ENCODE measurements at regions not wholly inside any gene's neighbourhood (a gene's known extent, or its start where the extent isn't known, plus 50 kb on each side); places are given as distances from the start of the nearest gene placed in this dataset.

DNA sequence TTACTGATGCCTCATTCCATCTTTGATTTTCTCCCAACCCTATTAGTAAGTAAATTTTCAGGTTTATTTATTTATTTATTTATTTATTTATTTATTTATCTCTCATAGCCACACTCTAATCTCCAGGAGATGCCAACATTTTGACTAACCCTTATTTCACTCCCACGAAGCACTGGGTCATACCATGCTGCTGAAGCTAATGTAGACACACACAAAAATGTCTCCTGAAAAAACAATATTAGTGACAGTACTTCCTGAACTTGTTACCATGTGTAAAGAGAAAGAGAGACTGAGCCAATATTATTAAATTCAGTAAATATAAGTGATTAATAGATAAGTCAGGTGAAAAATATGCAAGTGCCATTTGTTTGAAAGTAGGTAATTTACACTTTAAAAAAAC, 402.7 kb downstream of the C4orf33 start:
- Histone ChIP-seq H3K4me1 (no peaks in the 10 kb centered on the region), H3K27me3 (no peaks in the 10 kb centered on the region), H3K4me2 (no peak overlapping the region), H3K4me3 (no peak overlapping the region), H3K27ac (no peak overlapping the region), H4K20me1 (no peaks in the 10 kb centered on the region), H3K9ac (no peak overlapping the region), H3K9me3 (replicated peaks in 1 of 11) (no peaks in the 10 kb centered on the region), H3K36me3 (no peaks in the 10 kb centered on the region)
- no peak for TF ChIP-seq Cebpa-rat (IDR thresholded peaks at IDR 0.05)

DNA sequence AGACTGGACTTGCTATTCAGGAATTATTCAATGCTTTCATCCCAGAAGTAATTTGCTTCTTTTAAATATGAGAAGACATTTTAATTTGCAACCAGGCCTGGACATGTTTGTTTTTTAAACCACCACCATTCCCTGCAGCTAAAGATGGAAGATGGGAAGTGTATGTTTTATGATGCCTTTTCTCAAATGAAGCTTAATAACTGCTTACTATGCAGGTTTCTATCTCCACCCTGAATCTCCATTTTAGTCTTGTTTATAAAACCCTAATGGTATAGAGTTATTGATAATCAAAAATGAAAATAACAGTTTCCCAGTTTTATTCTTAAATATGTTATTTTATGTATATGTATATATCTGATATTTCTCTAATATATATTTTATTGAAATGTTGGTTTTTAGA, 418.9 kb downstream of the C4orf33 start:
- Histone ChIP-seq H3K36me3 (no peaks in the 10 kb centered on the region), H4K20me1 (no peaks in the 10 kb centered on the region), H3K27ac (no peak overlapping the region), H3K4me3 (no peak overlapping the region), H3K9me3 (replicated peaks in 1 of 11) (peaks cover 0 to 9% (median 0%) of the 10 kb centered on the region in 11 experiments; a peak in 5 of 22 replicates), H3K4me2 (no peak overlapping the region), H3K9ac (no peak overlapping the region), H3K27me3 (no peaks in the 10 kb centered on the region), H3K4me1 (no peaks in the 10 kb centered on the region; a peak in 1 of 20 replicates)
- TF ChIP-seq Cebpa-rat (IDR thresholded peaks at IDR 0.05), result no peak

DNA sequence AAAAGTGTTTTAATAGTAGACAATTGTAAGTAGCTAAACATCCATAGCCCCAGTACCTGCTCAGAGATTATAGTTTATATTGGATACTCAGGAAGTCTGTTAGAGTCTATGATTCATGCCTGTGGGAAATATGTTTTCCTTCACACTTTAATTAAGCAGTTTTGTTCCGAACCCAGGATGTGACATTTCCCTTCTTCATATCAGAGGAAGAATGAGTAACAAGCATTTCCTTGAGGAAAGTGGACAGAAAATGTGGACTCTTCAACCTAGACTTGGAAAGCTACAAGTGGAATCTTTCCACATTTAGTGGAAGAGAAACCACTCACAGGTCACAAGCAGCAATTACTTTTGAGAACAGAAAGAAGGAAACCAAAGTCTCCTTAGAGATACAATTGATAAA, 419.4 kb downstream of the C4orf33 start:
- Histone ChIP-seq H3K4me3 (no peak overlapping the region), H3K9ac (no peak overlapping the region), H3K4me1 (peaks cover 0 to under 1% (median 0%) of the 10 kb centered on the region in 10 experiments; a peak in 1 of 20 replicates), H3K36me3 (no peaks in the 10 kb centered on the region), H3K9me3 (replicated peaks in 1 of 11) (peaks cover 0 to 5% (median 0%) of the 10 kb centered on the region in 11 experiments; a peak in 3 of 22 replicates), H4K20me1 (no peaks in the 10 kb centered on the region), H3K27me3 (no peaks in the 10 kb centered on the region), H3K4me2 (0 out of 22 replicates have a peak overlapping the region, but pooled peaks of 1 of the 11 experiments have one; percentile 6), H3K27ac (no peak overlapping the region)
- TF ChIP-seq Cebpa-rat (IDR thresholded peaks at IDR 0.05), result no peak

DNA sequence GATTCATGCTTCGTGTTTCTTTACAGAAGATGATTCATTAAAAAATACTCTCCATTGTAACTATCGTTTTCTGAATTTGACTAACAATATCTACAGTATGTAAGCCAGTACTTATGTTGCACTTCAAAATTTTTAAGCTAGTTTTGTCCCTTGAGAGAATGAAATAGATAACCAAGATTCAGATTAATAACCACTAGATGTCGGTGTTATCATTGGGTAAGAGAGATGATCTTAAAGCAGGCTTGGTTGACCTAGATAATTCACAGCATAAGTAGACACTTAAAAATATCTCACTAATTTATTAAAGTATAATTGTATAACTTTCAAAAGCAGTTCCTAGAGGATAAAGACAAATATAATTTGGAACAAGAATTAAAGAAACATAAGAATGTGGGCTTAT, 430.9 kb downstream of the C4orf33 start:
- Histone ChIP-seq H3K36me3 (no peaks in the 10 kb centered on the region), H3K27ac (no peak overlapping the region), H3K4me3 (no peak overlapping the region), H3K4me1 (peaks cover 0 to 7% (median 0%) of the 10 kb centered on the region in 10 experiments; a peak in 3 of 20 replicates), H3K9ac (no peak overlapping the region), H4K20me1 (no peaks in the 10 kb centered on the region), H3K4me2 (no peak overlapping the region), H3K9me3 (replicated peaks in 1 of 11) (no peaks in the 10 kb centered on the region), H3K27me3 (peaks cover 0 to 45% (median 0%) of the 10 kb centered on the region in 11 experiments; a peak in 5 of 22 replicates)
- TF ChIP-seq Cebpa-rat (IDR thresholded peaks at IDR 0.05), result no peak

DNA sequence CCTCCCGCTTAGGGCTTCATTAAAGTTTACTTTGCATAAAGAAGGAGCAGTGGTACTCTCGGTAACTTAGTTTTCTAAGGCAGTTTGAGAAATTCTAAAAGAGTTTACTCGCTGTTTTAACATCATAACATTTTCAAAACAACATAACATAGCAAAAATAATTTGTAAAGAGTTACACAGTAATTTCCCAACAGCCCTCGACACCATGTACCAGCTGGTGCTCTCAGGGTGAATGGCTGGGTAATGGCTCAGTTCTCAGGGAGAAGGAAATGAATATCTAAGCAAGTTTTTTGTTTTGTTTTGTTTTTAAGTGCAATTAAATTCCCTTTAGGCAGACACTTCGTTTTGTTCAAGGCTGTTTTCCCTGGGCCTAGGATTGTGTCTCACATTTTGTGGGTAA, 435.3 kb downstream of the C4orf33 start:
- H3K9me3 ChIP-seq (replicated peaks in 1 of 11), result no peaks in the 10 kb centered on the region
- peaks cover 12 to 30% (median 19%) of the 10 kb centered on the region in 10 experiments for H3K4me1 ChIP-seq
- H3K27ac ChIP-seq, result no peak overlapping the region; a peak in 1 of 22 replicates
- no peak for TF ChIP-seq Cebpa-rat (IDR thresholded peaks at IDR 0.05)
- no peak overlapping the region for H3K4me3 ChIP-seq
- H3K36me3 ChIP-seq, result no peaks in the 10 kb centered on the region
- peaks cover 0 to 67% (median 0%) of the 10 kb centered on the region in 11 experiments; a peak in 5 of 22 replicates for H3K27me3 ChIP-seq
- no peak overlapping the region for H3K4me2 ChIP-seq
- no peak overlapping the region for H3K9ac ChIP-seq
- no peaks in the 10 kb centered on the region for H4K20me1 ChIP-seq

DNA sequence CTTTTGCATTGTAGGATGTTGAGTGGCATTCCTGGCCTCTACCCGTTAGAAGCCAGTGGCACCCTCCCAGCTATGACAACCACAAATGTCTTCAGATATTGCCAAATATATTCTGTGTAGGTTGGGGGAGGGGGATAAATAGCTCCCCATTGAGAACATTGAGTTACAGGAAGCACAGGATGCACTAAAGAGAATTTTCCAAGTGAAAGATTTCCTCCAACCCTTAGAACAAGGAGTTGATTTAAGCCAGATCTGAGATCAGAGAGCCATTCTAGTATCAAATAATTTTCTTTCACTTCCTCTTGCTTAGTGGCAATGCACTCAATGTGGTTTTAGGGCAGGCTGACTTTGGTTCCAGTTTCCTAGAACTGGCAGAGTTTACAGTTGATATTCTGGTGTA, 436.6 kb downstream of the C4orf33 start:
- peak overlapping the region; percentile 34 to 85 (median 61); a peak in 21 of 22 replicates for H3K4me2 ChIP-seq
- peaks cover 12 to 30% (median 19%) of the 10 kb centered on the region in 10 experiments for H3K4me1 ChIP-seq
- TF ChIP-seq Cebpa-rat (IDR thresholded peaks at IDR 0.05), result no peak

DNA sequence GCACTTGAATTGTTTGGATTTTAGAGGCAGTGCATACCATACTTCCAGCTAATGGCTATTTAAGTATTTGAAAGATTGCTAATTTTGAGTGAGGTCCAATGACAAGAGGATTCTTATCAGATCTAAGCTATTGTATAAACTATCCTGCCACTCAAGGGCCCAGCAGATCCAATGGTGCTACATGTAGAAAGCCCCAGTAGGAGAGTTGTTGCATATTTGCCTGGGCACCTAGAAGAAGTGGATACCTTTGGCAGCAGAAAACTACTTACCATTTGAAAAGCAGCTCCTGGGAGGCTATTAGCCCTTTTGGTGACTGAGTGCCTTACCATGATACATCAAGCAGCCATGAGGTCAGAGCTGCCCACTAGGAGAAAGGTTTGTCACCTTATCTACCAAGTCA, 447.3 kb downstream of the C4orf33 start:
- Histone ChIP-seq H3K9ac (no peak overlapping the region), H3K27ac (no peak overlapping the region), H3K4me1 (peaks cover 0 to 14% (median 0%) of the 10 kb centered on the region in 10 experiments; a peak in 6 of 20 replicates), H4K20me1 (no peaks in the 10 kb centered on the region), H3K36me3 (no peaks in the 10 kb centered on the region), H3K4me2 (no peak overlapping the region), H3K4me3 (no peak overlapping the region), H3K27me3 (no peaks in the 10 kb centered on the region), H3K9me3 (replicated peaks in 1 of 11) (0 out of 22 replicates have a peak, but pooled peaks cover 0 to 6% (median 0%) of the 10 kb centered on the region in 11 experiments)
- no peak for TF ChIP-seq Cebpa-rat (IDR thresholded peaks at IDR 0.05)

More for the DNA sequence above, 436.6 kb downstream of the C4orf33 start:
- no peaks in the 10 kb centered on the region for H3K36me3 ChIP-seq
- H3K9ac ChIP-seq, result no peak overlapping the region; a peak in 1 of 22 replicates
- H3K9me3 ChIP-seq (replicated peaks in 1 of 11), result no peaks in the 10 kb centered on the region
- H3K4me3 ChIP-seq, result no peak overlapping the region
- peak overlapping the region in 8 of 11 experiments; percentile 19 to 51 (median 44); a peak in 5 of 22 replicates for H3K27ac ChIP-seq
- peaks cover 0 to 65% (median 0%) of the 10 kb centered on the region in 11 experiments; a peak in 5 of 22 replicates for H3K27me3 ChIP-seq
- no peaks in the 10 kb centered on the region for H4K20me1 ChIP-seq

DNA sequence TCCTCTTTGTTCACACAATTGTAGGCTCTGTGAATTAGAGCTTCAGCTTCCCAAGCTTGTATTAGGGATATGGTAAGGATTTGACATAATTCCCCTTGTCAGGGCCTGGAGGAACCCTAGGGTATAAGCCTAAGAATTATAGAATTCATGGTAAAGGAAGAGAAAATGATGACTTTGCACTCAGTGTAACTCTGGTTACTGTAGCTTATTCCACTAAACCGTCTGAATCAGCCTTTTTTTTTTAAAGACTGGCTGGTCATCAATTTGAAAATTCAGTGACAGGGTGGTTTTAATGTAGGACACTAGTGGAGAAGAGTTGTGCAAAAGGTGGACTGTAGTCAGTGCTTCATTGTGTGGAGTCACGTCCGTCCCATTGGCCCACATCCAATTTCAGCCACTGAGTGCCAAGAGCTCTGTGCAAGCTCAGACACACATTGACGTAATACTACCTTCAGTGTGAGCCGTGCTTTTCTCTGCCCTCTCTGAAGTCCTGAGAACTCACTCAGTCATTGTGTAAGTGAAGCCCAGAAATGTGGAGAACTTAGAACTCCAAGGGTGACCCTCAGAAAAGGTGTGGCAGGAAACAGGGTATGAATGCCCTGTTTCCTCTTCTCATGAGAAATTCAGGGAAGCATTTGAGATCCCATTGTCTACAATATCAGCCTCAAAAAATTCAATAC, 449.8 kb downstream of the C4orf33 start:
- H3K4me2 ChIP-seq, result peak overlapping the region in 3 of 11 experiments; percentile 24 to 69 (median 25); a peak in 4 of 22 replicates
- peaks cover 0 to 14% (median 0%) of the 10 kb centered on the region in 10 experiments; a peak in 6 of 20 replicates for H3K4me1 ChIP-seq
- no peak overlapping the region for H3K27ac ChIP-seq
- H3K36me3 ChIP-seq, result no peaks in the 10 kb centered on the region
- TF ChIP-seq Cebpa-rat (IDR thresholded peaks at IDR 0.05), result no peak
- no peaks in the 10 kb centered on the region for H4K20me1 ChIP-seq
- H3K27me3 ChIP-seq, result no peaks in the 10 kb centered on the region
- H3K4me3 ChIP-seq, result no peak overlapping the region
- H3K9ac ChIP-seq, result no peak overlapping the region
- 0 out of 22 replicates have a peak, but pooled peaks cover 0 to 6% (median 0%) of the 10 kb centered on the region in 11 experiments for H3K9me3 ChIP-seq (replicated peaks in 1 of 11)

DNA sequence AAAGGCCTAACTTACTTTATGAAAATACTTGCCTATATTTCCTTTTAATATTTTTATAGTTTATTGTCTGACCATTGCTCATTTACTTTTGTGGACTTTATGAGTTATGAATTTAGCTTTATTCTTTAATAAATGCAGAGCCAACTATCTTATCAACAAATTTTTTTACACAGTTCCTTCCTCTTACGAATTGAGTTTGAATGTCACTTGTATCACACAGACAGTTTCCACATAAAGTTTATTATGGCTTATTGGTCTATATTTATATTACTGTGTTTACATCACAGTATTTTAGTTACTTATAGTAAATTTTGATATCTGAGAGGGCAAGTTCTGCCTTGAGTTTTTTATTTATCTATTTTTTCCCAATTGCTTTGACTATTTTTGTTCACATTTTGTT, 450.6 kb downstream of the C4orf33 start:
- Histone ChIP-seq H3K36me3 (no peaks in the 10 kb centered on the region), H3K27ac (no peak overlapping the region), H3K27me3 (no peaks in the 10 kb centered on the region), H3K4me1 (peaks cover 0 to 14% (median 0%) of the 10 kb centered on the region in 10 experiments; a peak in 6 of 20 replicates), H3K4me3 (no peak overlapping the region), H3K9me3 (replicated peaks in 1 of 11) (0 out of 22 replicates have a peak, but pooled peaks cover 0 to 6% (median 0%) of the 10 kb centered on the region in 11 experiments), H3K4me2 (no peak overlapping the region; a peak in 1 of 22 replicates), H4K20me1 (no peaks in the 10 kb centered on the region), H3K9ac (no peak overlapping the region)
- no peak for TF ChIP-seq Cebpa-rat (IDR thresholded peaks at IDR 0.05)

All from BLaER1 treated with 17β-estradiol and CSF1 and Interleukin-3, amounts not matched to agents 10 nM and 100 nM (cell line).